ENCODE measurements at regions not wholly inside any gene's neighbourhood (a gene's known extent, or its start where the extent isn't known, plus 50 kb on each side); places are given as distances from the start of the nearest gene placed in this dataset.

- DNase-seq (ENCODE audit: low read depth) (peak; percentile 98), FAIRE-seq (no peak)
- TF ChIP-seq CTCF (IDR thresholded peaks at IDR 0.05; ENCODE audit: insufficient read depth, low read length, severe bottlenecking): no peak
- Histone ChIP-seq H3K27me3 (ENCODE audit: control insufficient read depth, insufficient read depth, low read length) (no peaks in the 10 kb centered on the region), H3K4me3 (ENCODE audit: low read depth, low read length) (no peak overlapping the region), H3K36me3 (ENCODE audit: control insufficient read depth, insufficient read depth, low read length) (no peaks in the 10 kb centered on the region)
Measured at GRCh38 chr2:160561551-160562295, 68.1 kb upstream of the RBMS1 start.

- H3K36me3 ChIP-seq (ENCODE audit: control insufficient read depth, insufficient read depth, low read length): no peaks in the 10 kb centered on the region
- no peak overlapping the region for H3K4me3 ChIP-seq (ENCODE audit: low read depth, low read length)
- no peaks in the 10 kb centered on the region for H3K27me3 ChIP-seq (ENCODE audit: control insufficient read depth, insufficient read depth, low read length)
- FAIRE-seq: no peak
- DNase-seq (ENCODE audit: low read depth): peak; percentile 65
- TF ChIP-seq CTCF (IDR thresholded peaks at IDR 0.05; ENCODE audit: insufficient read depth, low read length, severe bottlenecking): no peak
Measured at GRCh38 chr2:160562730-160563129, 69.1 kb upstream of the RBMS1 start.

GRCh38 chr2:160564591-160564990, 71.0 kb upstream of the RBMS1 start:
- no peak overlapping the region for H3K4me3 ChIP-seq (ENCODE audit: low read depth, low read length)
- no peak for DNase-seq (ENCODE audit: low read depth)
- FAIRE-seq: no peak
- no peaks in the 10 kb centered on the region for H3K36me3 ChIP-seq (ENCODE audit: control insufficient read depth, insufficient read depth, low read length)
- H3K27me3 ChIP-seq (ENCODE audit: control insufficient read depth, insufficient read depth, low read length): no peaks in the 10 kb centered on the region
- no peak for TF ChIP-seq CTCF (IDR thresholded peaks at IDR 0.05; ENCODE audit: insufficient read depth, low read length, severe bottlenecking)

- DNase-seq (ENCODE audit: low read depth) (no peak), FAIRE-seq (no peak)
- Histone ChIP-seq H3K36me3 (ENCODE audit: control insufficient read depth, insufficient read depth, low read length) (no peaks in the 10 kb centered on the region), H3K27me3 (ENCODE audit: control insufficient read depth, insufficient read depth, low read length) (no peaks in the 10 kb centered on the region), H3K4me3 (ENCODE audit: low read depth, low read length) (no peak overlapping the region)
- TF ChIP-seq CTCF (IDR thresholded peaks at IDR 0.05; ENCODE audit: insufficient read depth, low read length, severe bottlenecking): no peak
Measured at GRCh38 chr2:160565099-160565845, 71.7 kb upstream of the RBMS1 start.

GRCh38 chr2:160566717-160567116, 73.1 kb upstream of the RBMS1 start:
- H3K4me3 ChIP-seq (ENCODE audit: low read depth, low read length): no peak overlapping the region
- TF ChIP-seq CTCF (IDR thresholded peaks at IDR 0.05; ENCODE audit: insufficient read depth, low read length, severe bottlenecking): no peak
- FAIRE-seq (no peak), DNase-seq (ENCODE audit: low read depth) (peak; percentile 29)
- no peaks in the 10 kb centered on the region for H3K36me3 ChIP-seq (ENCODE audit: control insufficient read depth, insufficient read depth, low read length)
- H3K27me3 ChIP-seq (ENCODE audit: control insufficient read depth, insufficient read depth, low read length): no peaks in the 10 kb centered on the region

All from bronchial epithelial cell (primary cell).